Keratinocyte (primary cell): ENCODE measurements at regions not wholly inside any gene's neighbourhood (a gene's known extent, or its start where the extent isn't known, plus 50 kb on each side); places are given as distances from the start of the nearest gene placed in this dataset.

Source experiments
- DNase-seq: peaks from one replicate; pipeline ENCODE4 v3.0.0-alpha.2; 2011; ENCODE audit warnings: low read depth, missing footprints, low spot score
- FAIRE-seq: peaks from 2 replicates; lab custom pipeline; 2011; peaks lifted over from hg19 to GRCh38; lab: Jason Lieb, UNC
- H2AFZ ChIP-seq: 2 replicates; pipeline ENCODE4 v1.6.0; 2012; ENCODE audit warnings: low read length, control low read depth, inconsistent platforms; ENCODE audit not compliant: control insufficient read depth
- H3K27ac ChIP-seq: 2 replicates; pipeline ENCODE4 v1.5.1; 2011; ENCODE audit warnings: low read length; ENCODE audit not compliant: control insufficient read depth, insufficient read depth
- H3K27me3 ChIP-seq: 3 replicates; pipeline ENCODE4 v1.6.0; 2011; ENCODE audit warnings: low read length; ENCODE audit not compliant: control insufficient read depth, insufficient read depth; ENCODE audit errors: extremely low read depth
- H3K36me3 ChIP-seq, 2 experiments: 2 replicates in 1 of 2; 3 replicates in 1 of 2; pipeline ENCODE4 v1.5.1; 2011; ENCODE audit warnings: low read length in 2 of 2, mild to moderate bottlenecking in 1 of 2; ENCODE audit not compliant: control insufficient read depth in 2 of 2, insufficient read depth in 2 of 2; ENCODE audit errors: extremely low read depth in 1 of 2
- H3K4me1 ChIP-seq: 3 replicates; pipeline ENCODE4 v1.5.1; 2011; ENCODE audit warnings: low read length; ENCODE audit not compliant: control insufficient read depth, insufficient read depth; ENCODE audit errors: extremely low read depth
- H3K4me2 ChIP-seq: 3 replicates; pipeline ENCODE4 v1.6.0; 2011; ENCODE audit warnings: low read depth, low read length; ENCODE audit not compliant: control insufficient read depth, insufficient read depth; ENCODE audit errors: extremely low read depth
- H3K4me3 ChIP-seq, 3 experiments: fragments of 200-600 bp in 1 of 3; sonication (generic) in 1 of 3; 2 replicates in 2 of 3; 3 replicates in 1 of 3; pipeline ENCODE4 v1.5.1; 2011 to 2016; ENCODE audit warnings: low read length in 3 of 3, mild to moderate bottlenecking in 3 of 3, control low read depth in 2 of 3, inconsistent platforms in 1 of 3, low read depth in 1 of 3, mixed read lengths in 1 of 3, mixed run types in 1 of 3, moderate library complexity in 1 of 3; ENCODE audit not compliant: control insufficient read depth in 2 of 3, insufficient read depth in 2 of 3; ENCODE audit errors: extremely low read depth in 1 of 3
- H3K79me2 ChIP-seq: 2 replicates; pipeline ENCODE4 v1.6.0; 2012; ENCODE audit warnings: low read length; ENCODE audit not compliant: control insufficient read depth, insufficient read depth
- H3K9ac ChIP-seq: 3 replicates; pipeline ENCODE4 v1.6.0; 2011; ENCODE audit warnings: low read length; ENCODE audit not compliant: control insufficient read depth, insufficient read depth; ENCODE audit errors: extremely low read depth
- H3K9me1 ChIP-seq: 3 replicates; pipeline ENCODE4 v1.6.0; 2011; ENCODE audit warnings: low read length; ENCODE audit not compliant: control insufficient read depth, insufficient read depth; ENCODE audit errors: extremely low read depth
- H3K9me3 ChIP-seq: 2 replicates; pipeline ENCODE4 v1.5.1; 2012; ENCODE audit warnings: low read depth, low read length; ENCODE audit not compliant: control insufficient read depth
- H4K20me1 ChIP-seq: 3 replicates; pipeline ENCODE4 v1.6.0; 2011; ENCODE audit warnings: low read length; ENCODE audit not compliant: control insufficient read depth, insufficient read depth; ENCODE audit errors: extremely low read depth
- CTCF ChIP-seq, 3 experiments: IDR thresholded peaks in 1 of 3; conservative IDR thresholded peaks in 1 of 3; optimal IDR thresholded peaks in 1 of 3; 2 replicates in 2 of 3; 3 replicates in 1 of 3; pipeline versions ENCODE3 to v1.5.1; 2011; ENCODE audit warnings: low read length in 3 of 3, mild to moderate bottlenecking in 3 of 3, moderate library complexity in 2 of 3, control low read depth in 1 of 3, inconsistent platforms in 1 of 3; ENCODE audit not compliant: insufficient read depth in 2 of 3; ENCODE audit errors: extremely low read depth in 1 of 3
- EZH2 ChIP-seq: IDR thresholded peaks from one replicate; pipeline ENCODE4 v1.6.1; 2012; ENCODE audit warnings: inconsistent platforms, mild to moderate bottlenecking, low read length, moderate library complexity
- dilution Hi-C: fragments of 300-500 bp; cut with MboI; formaldehyde crosslinking; loops from one replicate; pipeline ENCODE4 v1.7.0; 2020; ENCODE audit warnings: low sequenced_read_pairs; ENCODE audit not compliant: extremely low pct_ligation_motif_present

DNA sequence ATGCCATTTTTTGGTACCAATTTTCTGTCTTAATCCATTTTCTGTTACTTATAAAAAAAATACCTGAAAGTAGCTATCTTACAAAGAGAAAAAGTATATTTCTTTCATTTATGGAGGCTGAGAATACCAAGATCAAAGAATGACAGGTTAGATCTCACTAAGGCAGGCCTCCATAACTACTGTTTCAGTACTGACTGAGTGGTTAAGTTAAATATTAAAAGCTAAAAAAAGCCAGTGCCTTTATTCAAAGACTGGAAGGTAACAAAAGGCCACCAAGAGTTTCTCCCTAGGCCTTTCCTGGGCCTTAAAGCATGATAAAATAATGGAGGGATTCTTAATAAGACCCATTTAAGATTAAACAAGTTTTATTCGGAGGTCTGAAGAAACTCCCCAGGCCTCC, 687.7 kb upstream of the ADGRL4 start:
- no peaks in the 10 kb centered on the region for H4K20me1 ChIP-seq
- no peaks in the 10 kb centered on the region for H3K27me3 ChIP-seq
- no peaks in the 10 kb centered on the region for H3K79me2 ChIP-seq
- H3K27ac ChIP-seq: no peak overlapping the region
- no peak for TF ChIP-seq CTCF (optimal IDR thresholded peaks at IDR 0.05 in 1 of 3, IDR thresholded peaks at IDR 0.05 in 1 of 3, conservative IDR thresholded peaks at IDR 0.05 in 1 of 3; ENCODE audit: extremely low read depth in 1 of 3, insufficient read depth in 2 of 3, low read length in 3 of 3)
- H3K9ac ChIP-seq: no peak overlapping the region
- DNase-seq (no peak), FAIRE-seq (no peak)
- H3K4me3 ChIP-seq: no peak overlapping the region
- H3K4me1 ChIP-seq: no peaks in the 10 kb centered on the region
- dilution Hi-C loops: no loop called here
- H3K9me1 ChIP-seq: no peaks in the 10 kb centered on the region
- no peak overlapping the region for H2AFZ ChIP-seq
- no peaks in the 10 kb centered on the region for H3K9me3 ChIP-seq
- no peaks in the 10 kb centered on the region for H3K36me3 ChIP-seq
- no peak overlapping the region for H3K4me2 ChIP-seq

DNA sequence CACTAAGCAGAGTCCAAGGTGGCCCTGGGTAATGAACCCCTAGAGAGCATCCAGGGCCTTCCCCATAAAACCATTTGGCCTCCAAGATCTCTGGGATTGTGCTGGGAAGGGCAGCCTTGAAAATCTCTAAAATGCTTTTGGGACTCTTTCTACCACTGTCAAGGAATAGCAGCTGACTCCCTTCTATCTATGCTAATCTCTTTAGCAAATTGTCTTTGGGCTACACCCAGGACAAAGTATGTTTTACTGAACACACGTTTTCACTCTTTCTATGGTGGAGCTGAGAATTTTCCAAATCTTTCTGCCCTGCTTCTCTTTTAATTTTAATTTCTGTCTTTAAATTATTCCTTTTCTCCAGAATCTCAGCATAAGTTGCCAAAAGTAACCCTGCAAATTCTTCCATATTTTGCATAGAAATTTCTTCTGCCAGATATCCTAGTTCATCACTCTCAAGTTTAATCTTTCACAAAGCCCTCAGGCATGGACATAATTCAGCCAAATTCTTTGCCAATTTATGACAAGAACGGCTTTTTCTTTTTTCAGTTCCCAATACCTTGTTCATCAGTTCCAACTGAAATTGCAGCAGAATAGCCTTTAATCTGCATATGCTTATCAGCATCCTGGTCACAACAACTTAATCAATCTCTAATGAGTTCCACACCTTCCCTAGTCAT, 687.0 kb upstream of the ADGRL4 start:
- FAIRE-seq (no peak), DNase-seq (no peak)
- no peak overlapping the region for H3K4me2 ChIP-seq
- no peak overlapping the region for H2AFZ ChIP-seq
- H4K20me1 ChIP-seq: no peaks in the 10 kb centered on the region
- no peaks in the 10 kb centered on the region for H3K79me2 ChIP-seq
- TF ChIP-seq EZH2: no peak
- TF ChIP-seq CTCF (optimal IDR thresholded peaks at IDR 0.05 in 1 of 3, IDR thresholded peaks at IDR 0.05 in 1 of 3, conservative IDR thresholded peaks at IDR 0.05 in 1 of 3; ENCODE audit: extremely low read depth in 1 of 3, insufficient read depth in 2 of 3, low read length in 3 of 3): no peak
- H3K9ac ChIP-seq: no peak overlapping the region
- no peak overlapping the region for H3K27ac ChIP-seq
- H3K4me3 ChIP-seq: no peak overlapping the region
- no peaks in the 10 kb centered on the region for H3K9me1 ChIP-seq
- dilution Hi-C loops: no loop called here
- H3K27me3 ChIP-seq: no peaks in the 10 kb centered on the region
- H3K36me3 ChIP-seq: no peaks in the 10 kb centered on the region
- H3K4me1 ChIP-seq: no peaks in the 10 kb centered on the region
- no peaks in the 10 kb centered on the region for H3K9me3 ChIP-seq
